HG03469 (cell line): ENCODE measurements at regions not wholly inside any gene's neighbourhood (a gene's known extent, or its start where the extent isn't known, plus 50 kb on each side); places are given as distances from the start of the nearest gene placed in this dataset.
A peak's percentile ranks its signal among the peaks of the same experiment; 100 is the strongest.
"Not testable (repeated sequence)": the region's sequence is repeated elsewhere in the genome, so short reads cannot be mapped to it uniquely, and the experiment has no call there.

Source experiments
- ATAC-seq: cut with Tn5 transposase; IDR thresholded peaks from one replicate; pipeline ENCODE4 v1.9.1; 2021; ENCODE audit warnings: mild to moderate bottlenecking, moderate library complexity, moderate number of reproducible peaks; ENCODE audit not compliant: unreplicated experiment

GRCh38 chr14:82647088-82647810, 1113.6 kb upstream of the SEL1L start:
- ATAC-seq, result no peak

- ATAC-seq, result no peak
Observed at GRCh38 chr14:82655770-82656169, 1122.1 kb upstream of the SEL1L start.

GRCh38 chr14:82657186-82657675, 1123.6 kb upstream of the SEL1L start:
- no peak for ATAC-seq

DNA sequence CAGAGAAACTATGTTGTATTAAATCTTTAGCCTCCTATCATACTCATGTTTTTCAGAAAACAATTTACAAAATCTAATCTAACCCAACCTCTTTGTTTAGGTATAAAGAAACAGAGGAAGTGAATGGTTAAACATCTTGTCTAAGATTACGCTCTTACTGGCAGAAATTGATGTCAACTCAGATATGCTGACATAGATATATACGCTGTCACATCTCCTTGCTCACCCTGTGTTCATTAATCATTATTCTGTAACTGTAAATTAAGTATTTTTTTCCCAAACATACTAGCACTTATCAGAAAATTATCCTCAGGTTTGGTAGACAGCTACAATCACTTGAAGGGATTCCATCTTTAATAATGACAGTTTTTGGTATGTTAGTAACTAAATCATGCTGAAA, 1127.6 kb upstream of the SEL1L start:
- ATAC-seq, result no peak

DNA sequence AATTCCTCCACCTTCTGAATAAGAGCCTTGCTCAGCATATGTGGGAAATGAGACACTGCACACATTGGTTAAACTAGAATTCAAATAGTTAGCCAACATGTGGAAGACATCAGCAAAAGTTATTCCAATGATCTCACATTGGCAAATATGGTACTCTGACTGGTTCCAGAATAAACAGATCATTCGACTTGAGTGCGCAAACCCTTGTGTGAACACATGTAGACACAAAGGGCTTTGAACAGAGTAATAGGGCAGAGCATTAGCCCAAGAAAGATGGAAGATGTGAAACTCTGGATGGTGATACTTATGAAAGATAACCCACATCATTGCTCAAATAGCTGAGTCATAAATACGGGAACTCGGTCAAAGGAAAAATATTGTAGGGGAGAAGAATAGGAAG, 1133.4 kb upstream of the SEL1L start:
- ATAC-seq, result no peak

DNA sequence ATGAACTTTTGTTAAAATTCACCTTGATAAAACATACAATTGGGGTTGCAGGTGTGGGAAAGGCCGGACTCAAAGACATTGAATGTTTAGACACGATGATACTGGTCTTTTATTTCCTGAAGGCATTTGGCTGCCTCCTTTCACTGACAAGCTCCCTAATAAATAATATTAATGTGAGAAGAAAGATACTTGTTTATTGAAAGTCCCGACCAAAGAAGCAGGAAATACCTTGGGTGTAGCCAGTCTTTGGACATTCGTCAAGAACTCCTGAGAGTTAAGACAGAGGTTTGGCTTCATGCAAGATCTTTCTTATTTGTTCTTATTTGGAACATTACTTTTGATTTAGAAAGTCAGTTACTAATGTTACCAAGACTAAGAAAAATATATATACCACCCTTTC, 1133.8 kb upstream of the SEL1L start:
- ATAC-seq, result no peak

DNA sequence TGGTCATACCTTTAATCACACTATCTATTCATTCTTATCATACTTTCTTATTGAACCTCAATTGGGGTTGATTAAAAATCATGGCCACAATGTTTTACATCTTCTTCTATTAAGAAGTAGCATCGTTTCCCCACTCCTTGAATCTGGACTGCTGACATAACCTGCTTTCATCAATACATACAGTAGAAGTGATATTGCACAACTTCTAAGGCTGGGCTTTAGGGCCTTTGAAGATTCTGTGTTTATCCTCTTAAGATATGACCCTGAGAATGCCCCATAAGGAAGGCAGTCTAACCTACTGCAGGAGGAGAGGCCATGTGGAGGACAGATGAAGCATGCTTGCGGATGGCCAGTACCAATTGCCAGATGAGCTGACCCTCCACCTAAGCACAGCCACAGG, 1142.8 kb upstream of the SEL1L start:
- no peak for ATAC-seq

- ATAC-seq, result no peak
Observed at GRCh38 chr14:82689948-82690347, 1156.3 kb upstream of the SEL1L start.

DNA sequence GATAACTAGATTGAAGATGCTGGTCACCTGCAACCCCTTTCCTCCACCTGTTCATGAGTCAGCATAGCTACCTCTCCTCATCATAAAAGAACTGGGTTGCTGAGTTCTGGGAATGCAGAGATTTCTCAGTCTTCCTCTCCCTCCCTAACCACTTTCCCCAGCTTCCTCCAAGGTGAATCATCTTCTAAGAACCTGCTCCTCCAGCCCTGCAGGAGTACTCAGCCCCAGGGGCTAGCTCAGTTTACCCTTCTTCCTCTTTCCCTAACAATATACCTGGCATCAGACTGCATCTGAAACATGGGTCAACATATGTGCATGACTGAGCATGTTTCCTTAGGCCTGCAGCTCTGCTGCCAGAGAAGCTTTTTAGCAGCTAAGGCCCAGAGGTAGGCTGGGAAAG, 1157.5 kb upstream of the SEL1L start:
- ATAC-seq, result not testable (repeated sequence)

- no peak for ATAC-seq
Observed at GRCh38 chr14:82694820-82695219, 1161.2 kb upstream of the SEL1L start.

DNA sequence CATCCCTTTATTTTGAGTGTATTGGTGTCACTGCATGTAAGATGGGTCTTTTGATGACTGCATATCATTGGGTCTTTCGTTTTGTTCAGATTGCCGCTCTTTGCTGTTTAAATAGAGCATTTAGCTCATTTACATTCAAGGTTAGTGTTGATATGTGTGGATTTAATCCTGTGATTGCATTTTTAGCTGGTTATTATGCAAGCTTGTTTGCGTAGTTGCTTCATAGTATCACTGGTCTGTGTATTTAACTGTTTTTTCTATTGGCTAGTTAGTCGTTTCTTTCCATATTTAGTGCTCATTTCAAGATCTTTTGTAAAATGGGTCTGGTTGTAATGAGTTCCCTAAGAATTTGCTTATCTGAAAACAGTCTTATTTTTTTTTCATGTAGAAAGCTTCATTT, 1170.6 kb upstream of the SEL1L start:
- no peak for ATAC-seq

GRCh38 chr14:82710267-82710841, 1176.7 kb upstream of the SEL1L start:
- ATAC-seq, result peak; percentile 62

DNA sequence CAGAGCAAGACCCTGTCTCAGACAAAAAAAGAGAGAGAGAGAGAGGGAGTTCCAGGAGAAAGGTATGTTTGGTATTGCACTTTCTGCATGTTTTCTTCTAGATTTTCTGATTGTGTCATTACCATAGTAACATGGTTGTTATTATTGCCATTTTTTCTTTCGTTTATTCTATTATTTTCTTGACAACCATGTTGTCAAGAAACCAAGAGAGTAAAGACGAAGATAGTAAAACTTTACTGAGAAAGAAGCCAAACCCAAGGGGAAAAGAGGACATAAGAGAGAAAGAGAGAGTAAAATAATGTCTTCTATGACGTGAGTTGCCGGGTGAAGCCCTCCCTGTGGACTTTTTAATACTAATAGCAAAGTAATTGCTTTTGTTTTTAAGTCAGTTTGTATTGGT, 1186.0 kb upstream of the SEL1L start:
- ATAC-seq, result no peak

DNA sequence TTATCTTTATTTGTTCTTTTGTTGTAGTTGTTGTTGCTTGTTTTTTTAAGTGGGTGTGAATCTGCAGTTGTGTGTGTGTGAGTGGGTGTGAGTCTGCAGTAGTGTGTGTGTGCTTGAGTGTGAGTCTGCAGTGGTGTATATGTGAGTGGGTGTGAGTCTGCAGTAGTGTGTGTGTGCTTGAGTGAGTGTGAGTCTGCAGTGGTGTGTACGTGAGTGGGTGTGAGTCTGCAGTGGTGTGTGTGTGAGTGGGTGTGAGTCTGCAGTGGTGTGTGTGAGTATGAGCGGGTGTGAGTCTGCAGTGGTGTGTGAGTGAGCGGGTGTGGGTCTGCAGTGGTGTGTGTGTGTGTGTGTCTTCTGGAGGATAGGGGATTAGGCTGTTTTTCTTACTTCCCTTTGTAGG, 1186.8 kb upstream of the SEL1L start:
- no peak for ATAC-seq

DNA sequence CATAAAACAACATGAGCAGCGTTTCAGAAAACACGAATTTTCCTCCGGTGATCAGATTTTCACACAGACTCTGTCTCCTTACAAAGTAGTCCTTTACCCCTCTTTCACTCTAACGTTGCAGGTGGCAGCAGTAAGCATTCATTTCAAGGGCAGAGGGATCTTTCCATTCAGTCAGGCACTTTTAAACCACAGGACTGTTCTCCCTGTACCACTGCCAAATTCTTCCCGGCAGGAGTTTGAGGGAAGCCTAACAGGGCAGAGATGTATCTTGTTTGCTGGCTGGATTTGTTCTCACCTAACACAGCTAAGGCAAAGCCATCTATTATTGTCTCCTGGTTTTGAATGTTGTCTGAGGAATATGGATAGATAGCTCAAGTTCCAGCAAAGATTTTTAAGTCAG, 1187.3 kb upstream of the SEL1L start:
- no peak for ATAC-seq

DNA sequence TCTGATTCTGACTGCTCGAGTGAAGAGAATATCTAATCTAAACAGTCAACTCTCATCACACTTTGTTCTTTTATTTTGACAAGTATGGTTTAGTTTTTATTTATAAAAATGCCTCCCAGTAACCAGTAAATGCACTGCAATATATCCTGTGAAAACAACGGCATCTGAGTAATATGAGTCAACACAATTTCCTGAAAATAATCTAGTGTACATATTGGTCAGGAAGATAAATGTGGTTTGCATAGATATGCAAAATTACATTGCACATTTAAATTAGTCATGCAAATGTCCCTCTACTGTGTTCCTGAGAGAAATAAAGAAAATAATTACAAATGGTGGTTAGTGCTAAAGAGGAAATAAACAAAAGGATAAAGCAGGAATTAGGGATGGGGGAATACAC, 1190.7 kb upstream of the SEL1L start:
- no peak for ATAC-seq

- no peak for ATAC-seq
Observed at GRCh38 chr14:82725213-82725612, 1191.6 kb upstream of the SEL1L start.

GRCh38 chr14:82731526-82731925, 1197.9 kb upstream of the SEL1L start:
- no peak for ATAC-seq

GRCh38 chr14:82740547-82740946, 1206.9 kb upstream of the SEL1L start:
- ATAC-seq, result no peak

DNA sequence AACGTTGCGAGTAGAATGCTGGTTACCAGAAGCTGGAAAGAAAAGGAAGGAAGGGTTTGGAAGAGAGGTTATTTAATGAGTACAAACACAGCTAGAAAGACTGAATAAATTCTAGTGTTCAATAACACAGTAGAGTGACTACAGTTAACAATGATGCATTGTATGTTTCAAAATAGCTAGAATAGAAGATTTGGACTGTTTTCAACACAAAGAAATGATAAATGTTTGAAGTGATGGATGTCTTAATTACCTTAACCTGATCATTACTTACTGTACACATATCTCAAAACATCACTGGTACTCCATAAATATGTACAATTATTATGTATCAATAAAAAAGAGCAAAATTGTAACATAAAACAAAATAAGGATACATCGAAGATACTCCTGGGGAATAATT, 1221.8 kb upstream of the SEL1L start:
- ATAC-seq, result no peak

GRCh38 chr14:82755923-82756322, 1222.3 kb upstream of the SEL1L start:
- no peak for ATAC-seq

DNA sequence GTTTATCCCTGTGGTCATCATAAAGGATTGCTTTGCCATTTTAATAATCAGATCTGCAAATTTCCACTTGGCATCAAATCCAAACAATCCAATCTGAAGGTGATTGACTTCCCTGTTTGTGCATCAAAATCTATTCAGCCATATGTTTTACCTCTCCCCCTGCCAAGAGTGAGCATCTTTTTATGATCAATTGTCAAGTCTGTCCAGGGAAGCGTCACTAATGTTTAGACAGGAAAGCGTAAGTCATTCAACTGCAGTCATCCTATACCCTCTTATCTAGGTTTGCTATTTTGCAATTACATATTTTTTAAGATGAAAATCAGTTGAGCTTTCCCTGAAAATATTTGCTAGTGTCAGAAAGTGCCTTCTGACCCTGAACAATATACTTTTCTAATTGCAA, 1224.1 kb upstream of the SEL1L start:
- no peak for ATAC-seq

GRCh38 chr14:82759656-82760055, 1226.0 kb upstream of the SEL1L start:
- ATAC-seq, result no peak
